ENCODE measurements at regions not wholly inside any gene's neighbourhood (a gene's known extent, or its start where the extent isn't known, plus 50 kb on each side); places are given as distances from the start of the nearest gene placed in this dataset.

GRCh38 chr4:37188100-37188499 lies 56.4 kb upstream of the NWD2 start:
- no peak overlapping the region for H3K4me3 Mint-ChIP-seq
- H3K9me3 Mint-ChIP-seq = no peaks in the 10 kb centered on the region
- no peaks in the 10 kb centered on the region for H3K36me3 Mint-ChIP-seq (ENCODE audit: low read depth)
- no peak for DNase-seq
- H3K27ac Mint-ChIP-seq = no peak overlapping the region
- TF ChIP-seq CTCF (IDR thresholded peaks at IDR 0.05) = peak; percentile 24
- H3K4me1 Mint-ChIP-seq = no peaks in the 10 kb centered on the region
- H3K27me3 Mint-ChIP-seq (ENCODE audit: low read depth, poor library complexity) = no peaks in the 10 kb centered on the region
